ENCODE measurements at regions not wholly inside any gene's neighbourhood (a gene's known extent, or its start where the extent isn't known, plus 50 kb on each side); places are given as distances from the start of the nearest gene placed in this dataset.
"Not testable (repeated sequence)": the region's sequence is repeated elsewhere in the genome, so short reads cannot be mapped to it uniquely, and the experiment has no call there.

GRCh38 chr10:91003379-91003778 is 82.5 kb upstream of the ANKRD1 start:
- not testable (repeated sequence) for DNase-seq (ENCODE audit: low read depth in 3 of 3)

DNA sequence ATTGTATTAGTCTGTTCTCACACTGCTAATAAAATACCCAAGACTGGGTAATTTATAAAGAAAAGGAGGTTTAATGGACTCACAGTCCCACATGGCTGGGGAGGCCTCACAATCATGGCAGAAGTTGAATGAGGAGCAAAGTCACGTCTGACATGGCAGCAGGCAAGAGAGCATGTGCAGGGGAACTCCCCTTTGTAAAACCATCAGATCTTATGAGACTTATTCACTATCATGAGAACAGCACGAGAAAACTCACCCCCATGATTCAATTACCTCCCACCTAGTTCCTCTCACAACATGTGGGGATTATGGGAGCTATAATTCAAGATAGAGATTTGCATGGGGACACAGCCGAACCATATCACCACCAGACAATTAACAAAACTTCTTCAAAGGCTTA is 84.4 kb upstream of the ANKRD1 start:
- not testable (repeated sequence) for DNase-seq (ENCODE audit: low read depth in 3 of 3)

GRCh38 chr10:91006001-91006751 is 85.3 kb upstream of the ANKRD1 start:
- DNase-seq (ENCODE audit: low read depth in 3 of 3): peak; percentile 10 to 56 (median 21)

GRCh38 chr10:91006752-91007346 is 86.0 kb upstream of the ANKRD1 start:
- DNase-seq (ENCODE audit: low read depth in 3 of 3): no peak

GRCh38 chr10:91007655-91008054 is 86.8 kb upstream of the ANKRD1 start:
- DNase-seq (ENCODE audit: low read depth in 3 of 3): no peak

DNA sequence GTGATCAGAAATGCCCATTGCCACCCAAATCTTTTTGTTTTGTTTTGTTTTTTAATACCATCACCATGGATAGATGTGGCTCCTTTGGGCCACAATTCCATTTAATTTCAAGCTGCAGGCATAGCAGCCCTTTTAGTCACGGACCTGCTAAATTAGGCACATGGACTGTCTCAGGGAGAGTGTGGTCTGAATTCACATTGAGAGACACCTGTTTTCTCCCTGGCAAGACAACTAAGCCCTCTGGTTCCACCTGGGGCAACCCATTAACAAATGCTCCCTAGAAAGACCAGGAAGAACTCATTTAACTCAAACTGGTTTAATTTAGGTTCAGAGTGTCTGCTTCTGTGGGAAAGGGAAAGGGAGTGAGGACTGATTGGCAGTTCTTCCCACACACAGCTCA is 88.2 kb upstream of the ANKRD1 start:
- DNase-seq (ENCODE audit: low read depth in 3 of 3): no peak

DNA sequence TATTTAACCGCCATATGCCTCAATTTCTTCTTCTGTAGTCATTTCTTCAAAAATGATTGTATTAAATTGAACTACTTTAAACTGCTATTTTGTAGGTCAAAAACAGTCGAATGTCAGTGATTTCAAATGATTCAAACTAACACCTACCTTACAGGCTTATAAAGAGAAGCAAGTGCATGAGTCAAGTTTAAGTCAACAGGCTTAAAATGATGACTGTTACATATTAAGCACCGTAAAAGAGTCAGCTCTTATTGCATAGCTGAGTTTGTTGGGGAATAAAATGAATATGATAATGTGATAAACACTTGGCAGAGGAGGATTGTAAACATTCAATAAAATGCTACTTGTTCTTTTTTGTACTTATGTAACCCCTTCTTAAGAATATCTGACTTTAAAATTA is 90.1 kb upstream of the ANKRD1 start:
- no peak for DNase-seq (ENCODE audit: low read depth in 3 of 3)

DNA sequence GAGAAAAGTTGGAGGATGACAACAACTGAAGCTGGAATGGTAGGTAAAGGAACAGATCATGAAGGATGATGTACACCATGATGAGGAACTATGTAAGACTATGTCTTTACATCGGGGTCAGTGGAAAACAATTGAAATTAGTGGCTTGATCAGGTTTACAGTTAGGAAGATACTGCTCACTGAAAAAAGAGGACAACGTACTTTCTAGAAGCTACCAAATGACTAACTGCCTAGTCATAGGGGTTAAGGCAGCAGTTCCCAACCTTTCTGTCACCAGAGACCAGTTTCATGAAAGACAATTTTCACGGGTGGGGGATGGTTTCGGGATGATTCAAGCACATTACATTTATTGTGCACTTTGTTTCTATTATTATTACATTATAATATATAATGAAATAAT is 91.6 kb upstream of the ANKRD1 start:
- no peak for DNase-seq (ENCODE audit: low read depth in 3 of 3)

- DNase-seq (ENCODE audit: low read depth in 3 of 3): no peak
Observed at GRCh38 chr10:91013985-91014384, 93.1 kb upstream of the ANKRD1 start.

GRCh38 chr10:91017198-91017597 is 96.3 kb upstream of the ANKRD1 start:
- no peak for DNase-seq (ENCODE audit: low read depth in 3 of 3)

DNA sequence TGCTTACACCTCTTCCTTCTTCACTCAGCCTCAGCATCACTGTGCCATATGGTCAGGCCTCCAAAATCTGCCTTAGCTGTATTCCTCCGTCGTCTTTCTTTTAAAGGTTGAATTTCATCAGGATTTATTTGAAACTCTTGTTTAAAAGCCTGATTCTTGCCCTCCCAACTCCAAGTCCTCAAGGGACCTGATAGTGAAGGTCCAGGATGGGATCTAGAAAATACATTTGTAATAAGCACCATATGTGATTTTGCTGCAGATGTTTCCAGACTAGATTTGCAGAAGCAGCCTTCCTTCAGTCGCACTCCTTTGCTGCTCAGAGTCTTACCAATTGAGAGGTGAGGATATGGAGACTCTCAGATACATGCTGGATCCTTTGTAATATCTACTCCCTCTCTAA is 101.0 kb upstream of the ANKRD1 start:
- DNase-seq (ENCODE audit: low read depth in 3 of 3): no peak

GRCh38 chr10:91022390-91022789 is 101.5 kb upstream of the ANKRD1 start:
- DNase-seq (ENCODE audit: low read depth in 3 of 3): no peak

- DNase-seq (ENCODE audit: low read depth in 3 of 3): no peak
Observed at GRCh38 chr10:91022924-91023699, 102.2 kb upstream of the ANKRD1 start.

DNA sequence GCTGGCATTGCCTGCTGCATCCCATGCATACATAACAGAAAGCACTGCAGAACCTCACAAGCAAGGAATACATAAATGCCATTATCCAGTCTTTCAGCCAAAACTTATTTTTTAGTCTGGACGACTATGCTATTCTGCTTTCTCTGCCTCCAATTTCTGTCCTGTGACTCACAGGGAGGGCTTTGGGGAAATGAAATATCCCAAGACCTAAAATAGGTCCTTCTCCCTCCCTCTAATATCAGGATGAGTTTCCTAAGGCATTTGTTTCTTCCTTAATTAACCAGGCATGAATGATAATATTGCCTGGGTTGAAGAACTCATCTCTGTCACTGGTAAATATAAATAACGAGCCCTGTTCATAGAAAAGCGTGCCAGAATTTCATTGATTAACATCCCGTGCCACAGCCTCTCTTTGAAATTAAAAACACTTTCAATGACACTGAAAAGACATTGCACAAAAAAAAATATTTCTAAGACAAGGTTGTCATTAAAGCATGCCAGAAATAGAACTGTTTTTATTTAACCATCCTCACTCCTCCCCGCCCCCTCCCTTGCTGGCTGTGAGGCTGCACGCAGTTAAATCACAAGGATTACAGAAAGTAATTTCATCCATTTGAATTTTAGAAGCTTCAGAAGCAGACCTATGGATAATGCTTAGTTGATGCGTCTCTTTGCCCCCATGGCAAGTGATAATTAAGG is 103.0 kb upstream of the ANKRD1 start:
- DNase-seq (ENCODE audit: low read depth in 3 of 3): no peak

- no peak for DNase-seq (ENCODE audit: low read depth in 3 of 3)
Observed at GRCh38 chr10:91024541-91024940, 103.7 kb upstream of the ANKRD1 start.

GRCh38 chr10:91032611-91033206 is 111.8 kb upstream of the ANKRD1 start:
- DNase-seq (ENCODE audit: low read depth in 3 of 3): no peak

GRCh38 chr10:91033324-91033950 is 112.5 kb upstream of the ANKRD1 start:
- no peak for DNase-seq (ENCODE audit: low read depth in 3 of 3)

DNA sequence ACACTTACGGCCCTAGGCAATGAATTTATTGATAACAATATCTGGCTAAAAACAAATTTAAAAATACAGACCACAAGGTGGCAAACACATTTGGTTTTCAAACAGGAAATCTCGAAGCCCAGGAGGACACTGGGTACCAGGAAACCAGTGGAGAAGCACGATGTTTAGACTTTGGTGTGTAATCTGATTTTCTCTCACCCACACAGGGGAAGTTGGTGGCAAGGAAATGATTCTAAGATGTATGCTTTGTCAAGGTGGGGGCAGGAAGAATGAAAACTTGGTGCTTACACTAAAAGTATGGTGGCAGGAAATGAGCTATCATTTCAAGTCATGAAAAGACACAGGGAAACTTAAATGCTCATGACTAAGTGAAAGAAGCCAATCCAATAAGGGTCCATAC is 113.2 kb upstream of the ANKRD1 start:
- peak in 1 of 3 experiments; percentile 1 for DNase-seq (ENCODE audit: low read depth in 3 of 3)

GRCh38 chr10:91034494-91035159 is 113.7 kb upstream of the ANKRD1 start:
- DNase-seq (ENCODE audit: low read depth in 3 of 3): no peak

DNA sequence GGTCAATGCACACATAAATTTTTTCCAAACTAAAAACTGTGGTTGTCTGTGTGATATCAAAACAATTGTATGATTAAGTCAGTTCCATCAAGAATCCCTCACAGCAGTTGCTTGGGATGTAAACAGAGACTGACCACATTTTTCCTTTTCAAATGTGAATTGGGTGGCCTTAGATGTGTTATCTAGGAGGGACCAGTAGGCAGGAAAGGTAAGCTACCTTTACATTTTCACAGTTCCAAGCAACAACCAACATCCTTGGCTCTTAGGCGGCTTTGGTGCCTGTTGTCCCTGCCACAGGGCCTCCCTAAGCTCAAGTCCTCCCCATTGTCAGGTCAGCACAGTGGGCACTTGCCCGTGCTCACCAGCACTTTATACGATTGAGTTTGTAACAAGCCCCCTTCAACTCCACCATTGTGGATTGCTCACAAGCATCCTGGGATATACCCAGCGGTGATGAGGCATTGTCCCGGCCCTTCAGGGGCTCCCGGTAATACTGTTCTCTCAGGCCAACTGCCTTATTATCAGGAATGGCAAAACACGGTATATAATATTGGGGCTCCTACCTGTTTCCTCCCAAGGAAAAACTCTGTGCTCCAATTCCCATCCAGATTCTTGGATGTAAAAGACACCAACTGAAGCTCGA is 114.9 kb upstream of the ANKRD1 start:
- no peak for DNase-seq (ENCODE audit: low read depth in 3 of 3)
